HG03045 (cell line): ENCODE measurements at regions not wholly inside any gene's neighbourhood (a gene's known extent, or its start where the extent isn't known, plus 50 kb on each side); places are given as distances from the start of the nearest gene placed in this dataset.
"Not testable (repeated sequence)": the region's sequence is repeated elsewhere in the genome, so short reads cannot be mapped to it uniquely, and the experiment has no call there.

Experiments
- ATAC-seq: cut with Tn5 transposase; IDR thresholded peaks from one replicate; pipeline ENCODE4 v1.9.1; 2021; ENCODE audit warnings: mild to moderate bottlenecking, moderate library complexity; ENCODE audit not compliant: unreplicated experiment

- no peak for ATAC-seq
Measured at GRCh38 chr2:194723446-194723845, 933.6 kb upstream of the SLC39A10 start.

DNA sequence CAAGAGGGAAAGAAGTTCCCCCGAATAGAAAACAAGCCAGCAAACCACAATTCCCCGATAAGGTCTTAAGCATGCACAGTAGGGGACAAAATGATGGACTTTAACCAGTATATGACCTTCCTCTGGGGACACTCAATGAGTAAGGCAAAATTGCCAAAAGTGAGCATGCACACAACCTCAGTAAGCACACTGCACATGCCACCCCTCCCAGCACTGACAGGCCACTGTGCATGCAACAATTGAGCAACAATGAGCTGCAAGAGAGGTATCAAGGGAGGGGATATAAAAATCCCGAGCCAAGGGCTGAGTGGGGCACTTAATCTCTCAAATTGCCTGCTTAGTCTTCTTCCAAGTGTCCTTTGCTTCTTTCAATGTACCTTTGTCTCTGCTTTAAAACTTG, 935.8 kb upstream of the SLC39A10 start:
- no peak for ATAC-seq

- ATAC-seq, result no peak
Measured at GRCh38 chr2:194720462-194720861, 936.6 kb upstream of the SLC39A10 start.

DNA sequence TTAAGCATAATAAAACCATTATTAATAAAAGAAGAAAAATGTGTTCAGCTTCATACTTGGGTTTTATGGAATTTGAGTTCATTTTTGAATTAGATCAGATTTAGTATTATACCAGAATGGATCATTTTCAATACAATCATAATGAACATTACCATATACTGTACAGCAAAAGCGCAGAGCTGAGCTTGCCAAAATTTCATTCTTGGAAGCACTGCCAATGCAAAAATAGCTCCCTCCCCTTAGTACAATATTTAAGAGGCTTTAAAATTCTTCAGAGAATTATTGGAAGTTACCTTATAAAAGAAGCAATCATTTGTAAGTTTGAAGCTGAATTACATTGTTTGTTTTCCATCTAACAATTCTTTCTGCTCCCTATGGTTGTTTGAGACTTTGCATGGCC, 938.1 kb upstream of the SLC39A10 start:
- no peak for ATAC-seq

DNA sequence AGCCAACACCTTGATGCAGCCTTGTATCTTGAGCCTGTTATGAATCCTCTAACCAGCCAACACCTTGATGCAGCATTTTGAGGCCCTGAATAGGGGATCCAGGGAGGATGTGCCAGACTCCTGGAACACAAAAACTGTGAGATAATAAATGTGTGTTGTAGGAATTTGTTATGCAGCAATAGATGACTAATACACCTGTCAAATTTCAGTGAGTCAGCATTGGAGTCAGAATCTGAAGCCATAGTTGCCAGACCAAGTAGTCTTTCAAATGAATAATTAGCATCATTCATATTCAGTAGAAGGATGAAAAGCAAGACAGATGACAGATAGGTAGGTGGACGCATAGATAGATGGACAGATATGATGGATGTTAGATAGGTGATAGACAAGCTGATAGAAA, 942.5 kb upstream of the SLC39A10 start:
- ATAC-seq, result no peak

DNA sequence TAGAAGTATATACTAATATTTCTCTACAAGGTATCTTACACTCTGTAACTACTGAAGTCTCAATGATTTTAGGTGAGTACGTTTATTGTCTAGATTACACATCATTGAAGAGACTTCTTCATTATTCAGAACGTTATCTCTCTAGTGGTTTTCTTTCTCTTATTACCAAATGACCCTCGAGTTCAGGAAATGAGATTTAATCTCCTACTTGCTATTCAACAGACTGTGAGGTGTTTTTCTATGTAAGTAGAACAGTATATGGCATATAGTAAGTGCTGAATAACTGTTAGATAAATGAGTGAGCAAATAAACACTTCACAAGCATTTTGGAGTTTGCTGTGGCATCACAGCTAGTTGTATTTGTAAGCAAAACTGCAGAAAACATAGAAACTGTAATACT, 947.2 kb upstream of the SLC39A10 start:
- no peak for ATAC-seq

DNA sequence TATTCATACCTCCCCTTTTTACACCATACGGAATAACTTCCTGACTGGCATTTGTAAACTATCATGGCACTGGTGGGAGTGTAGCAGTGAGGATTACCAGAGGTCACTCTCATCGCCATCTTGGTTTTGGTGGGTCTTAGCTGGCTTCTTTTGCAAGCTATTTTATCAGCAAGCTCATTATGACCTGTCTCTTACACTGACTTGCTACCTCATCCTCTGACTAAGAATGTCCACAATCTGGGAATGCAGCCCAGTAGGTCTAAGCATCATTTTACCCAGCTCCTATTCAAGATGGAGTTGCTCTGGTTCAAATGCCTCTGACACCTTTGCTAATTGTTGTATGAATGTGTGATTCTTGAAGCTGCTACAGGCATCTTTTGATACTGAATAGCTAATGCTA, 950.8 kb upstream of the SLC39A10 start:
- no peak for ATAC-seq

DNA sequence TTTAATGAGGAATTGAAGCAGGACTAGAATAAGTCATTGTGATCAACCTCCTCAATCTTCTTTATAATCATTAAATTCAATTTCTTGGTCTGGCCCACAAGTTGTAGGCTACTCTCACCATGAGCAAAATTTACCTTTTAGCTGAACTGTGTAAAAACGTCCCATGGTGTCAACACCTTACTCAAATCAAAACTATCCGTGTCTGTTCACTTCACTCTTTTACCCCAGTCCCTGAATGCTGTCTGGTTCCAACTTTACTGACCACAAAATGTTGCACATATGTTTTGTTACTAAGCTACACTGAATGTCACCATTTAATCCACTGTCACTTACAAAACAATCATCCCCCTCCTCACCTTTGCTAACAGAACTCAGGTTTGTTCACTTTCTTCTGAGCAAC, 951.6 kb upstream of the SLC39A10 start:
- ATAC-seq, result no peak

DNA sequence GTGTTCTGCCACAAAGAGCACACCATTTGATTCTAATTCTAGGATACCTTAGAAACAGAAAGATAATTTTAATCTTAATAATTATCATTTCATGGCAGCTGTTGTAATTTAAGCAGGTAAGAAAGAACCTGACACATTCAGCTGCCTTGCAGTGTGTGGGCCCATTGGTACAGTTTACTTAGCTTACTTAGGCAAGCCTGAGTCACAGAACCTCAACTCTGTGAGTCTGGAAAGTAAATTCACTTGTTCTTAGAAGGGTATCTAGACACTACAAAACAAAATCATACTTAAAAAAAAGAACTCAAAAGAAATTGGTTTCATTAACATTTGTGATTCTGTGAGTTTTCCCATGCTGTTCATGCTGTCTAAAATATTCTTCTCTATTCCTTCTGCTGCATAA, 956.3 kb upstream of the SLC39A10 start:
- ATAC-seq, result no peak

GRCh38 chr2:194700116-194700515, 956.9 kb upstream of the SLC39A10 start:
- no peak for ATAC-seq

DNA sequence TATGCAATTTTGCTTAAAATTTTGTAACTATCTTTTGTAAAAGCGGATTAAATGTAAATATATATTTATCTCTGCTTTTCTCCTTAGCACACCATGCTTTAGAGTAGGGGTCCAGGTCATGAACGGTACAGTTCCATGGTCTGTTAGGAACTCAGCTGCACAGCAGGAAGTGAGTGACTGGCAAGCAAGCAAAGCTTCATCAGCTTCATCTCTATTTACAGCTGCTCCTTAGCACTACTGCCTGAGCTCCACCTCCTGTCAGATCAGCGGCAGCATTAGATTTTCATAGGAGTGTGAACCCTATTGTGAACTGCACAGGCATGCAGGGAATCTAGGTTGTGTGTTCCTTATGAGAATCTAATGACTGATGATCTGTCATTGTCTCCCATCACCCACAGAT, 959.0 kb upstream of the SLC39A10 start:
- ATAC-seq, result no peak

- ATAC-seq, result no peak
Measured at GRCh38 chr2:194697439-194697838, 959.6 kb upstream of the SLC39A10 start.

DNA sequence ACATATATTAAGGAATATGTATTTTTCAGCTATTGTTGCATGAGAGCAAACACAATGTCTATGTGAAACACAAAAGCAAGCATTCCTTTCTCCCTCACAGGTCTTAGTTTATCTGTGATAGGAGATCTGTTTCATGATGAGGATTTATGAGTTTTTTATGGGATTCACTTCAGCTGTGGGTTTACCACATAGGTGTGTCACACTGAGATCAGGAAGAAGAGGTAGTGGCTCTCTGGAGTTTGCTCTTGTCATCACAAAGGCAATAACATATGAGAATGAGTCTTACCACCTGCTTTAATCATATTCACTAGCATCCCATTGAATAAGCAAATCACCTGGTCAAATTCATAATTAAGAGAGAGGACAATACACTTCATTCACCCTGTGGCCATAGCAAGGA, 960.3 kb upstream of the SLC39A10 start:
- ATAC-seq, result no peak

GRCh38 chr2:194686569-194686968, 970.5 kb upstream of the SLC39A10 start:
- no peak for ATAC-seq

GRCh38 chr2:194674043-194674442, 983.0 kb upstream of the SLC39A10 start:
- ATAC-seq, result no peak

DNA sequence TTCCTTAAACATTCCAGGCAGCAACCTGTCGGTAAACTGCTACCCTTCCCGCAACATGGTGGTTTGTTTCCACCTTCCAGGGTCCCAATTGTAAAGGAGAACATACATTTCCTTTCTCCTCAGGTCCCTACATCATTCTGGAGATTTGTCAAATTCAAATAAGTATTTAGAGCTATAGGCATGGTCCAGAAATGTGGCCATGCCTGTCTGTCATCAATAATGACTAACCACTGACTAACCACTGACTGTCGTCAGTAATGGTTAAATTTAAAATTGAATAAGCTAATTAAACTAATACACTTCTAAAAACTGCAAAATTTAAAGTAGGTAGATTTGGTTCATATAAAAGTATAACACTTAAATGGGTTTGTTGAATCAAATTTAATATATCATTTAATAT, 984.0 kb upstream of the SLC39A10 start:
- ATAC-seq, result no peak

GRCh38 chr2:194661431-194661830, 995.6 kb upstream of the SLC39A10 start:
- ATAC-seq, result no peak

- not testable (repeated sequence) for ATAC-seq
Measured at GRCh38 chr2:194639057-194639456, 1018.0 kb upstream of the SLC39A10 start.

GRCh38 chr2:194621945-194622344, 1035.1 kb upstream of the SLC39A10 start:
- ATAC-seq, result no peak

DNA sequence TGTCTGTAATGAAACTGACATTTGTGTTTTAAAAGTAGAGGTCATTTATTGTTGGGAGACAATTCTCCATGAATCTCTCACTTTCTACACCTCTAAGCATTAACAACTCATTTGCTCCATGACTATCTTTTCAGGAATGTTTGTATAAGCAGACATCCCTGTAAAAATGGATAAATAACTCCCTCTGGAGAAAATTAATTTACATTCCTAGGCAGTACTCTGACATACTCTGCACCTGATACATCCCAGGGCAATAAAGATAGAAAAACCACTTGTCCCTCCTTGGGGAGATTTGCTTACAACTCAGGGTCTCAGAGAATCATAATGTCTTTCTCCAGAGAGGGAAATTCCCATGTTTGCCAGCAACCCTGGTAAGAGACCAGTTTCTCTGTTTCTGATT, 1037.7 kb upstream of the SLC39A10 start:
- no peak for ATAC-seq

DNA sequence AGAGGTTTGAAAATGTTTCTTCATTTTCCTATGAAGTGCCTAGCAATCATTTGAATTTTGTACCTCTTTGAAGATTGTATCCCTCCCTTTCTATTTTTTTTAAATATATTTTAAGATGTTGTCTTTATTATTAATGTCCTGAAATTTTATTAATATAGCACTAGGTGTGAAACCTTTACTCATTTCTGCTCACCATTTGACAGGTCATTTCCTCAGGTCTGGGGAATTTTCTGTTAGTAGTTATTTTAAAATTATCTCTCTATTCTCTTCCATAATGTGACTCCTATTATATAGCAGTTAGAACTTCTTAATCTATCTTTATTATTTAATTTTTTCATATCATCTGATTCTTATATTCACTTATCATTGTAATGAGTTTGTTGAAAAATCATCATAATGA, 1038.6 kb upstream of the SLC39A10 start:
- no peak for ATAC-seq

GRCh38 chr2:194616334-194616733, 1040.7 kb upstream of the SLC39A10 start:
- ATAC-seq, result peak; percentile 59

DNA sequence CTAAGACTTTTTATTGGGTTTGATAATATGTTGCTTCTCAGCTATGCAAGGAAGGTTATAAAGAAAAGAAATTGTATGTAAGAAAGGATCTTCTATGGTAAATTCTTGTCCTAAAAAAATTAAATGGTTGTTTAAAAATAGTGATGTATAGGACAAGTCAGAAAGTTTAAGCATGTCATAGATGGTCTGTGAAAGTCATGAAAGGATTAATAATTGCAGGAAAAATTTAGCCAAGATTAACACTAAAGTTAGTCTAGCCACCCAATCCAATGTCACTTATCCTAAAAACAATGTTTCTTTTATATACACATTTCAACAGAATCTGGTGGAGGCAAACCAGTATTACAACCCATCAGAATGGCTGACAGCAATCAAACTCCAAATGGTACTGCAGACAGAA, 1046.7 kb upstream of the SLC39A10 start:
- ATAC-seq, result no peak

- no peak for ATAC-seq
Measured at GRCh38 chr2:194603429-194603828, 1053.6 kb upstream of the SLC39A10 start.
